ENCODE measurements at regions not wholly inside any gene's neighbourhood (a gene's known extent, or its start where the extent isn't known, plus 50 kb on each side); places are given as distances from the start of the nearest gene placed in this dataset.

DNA sequence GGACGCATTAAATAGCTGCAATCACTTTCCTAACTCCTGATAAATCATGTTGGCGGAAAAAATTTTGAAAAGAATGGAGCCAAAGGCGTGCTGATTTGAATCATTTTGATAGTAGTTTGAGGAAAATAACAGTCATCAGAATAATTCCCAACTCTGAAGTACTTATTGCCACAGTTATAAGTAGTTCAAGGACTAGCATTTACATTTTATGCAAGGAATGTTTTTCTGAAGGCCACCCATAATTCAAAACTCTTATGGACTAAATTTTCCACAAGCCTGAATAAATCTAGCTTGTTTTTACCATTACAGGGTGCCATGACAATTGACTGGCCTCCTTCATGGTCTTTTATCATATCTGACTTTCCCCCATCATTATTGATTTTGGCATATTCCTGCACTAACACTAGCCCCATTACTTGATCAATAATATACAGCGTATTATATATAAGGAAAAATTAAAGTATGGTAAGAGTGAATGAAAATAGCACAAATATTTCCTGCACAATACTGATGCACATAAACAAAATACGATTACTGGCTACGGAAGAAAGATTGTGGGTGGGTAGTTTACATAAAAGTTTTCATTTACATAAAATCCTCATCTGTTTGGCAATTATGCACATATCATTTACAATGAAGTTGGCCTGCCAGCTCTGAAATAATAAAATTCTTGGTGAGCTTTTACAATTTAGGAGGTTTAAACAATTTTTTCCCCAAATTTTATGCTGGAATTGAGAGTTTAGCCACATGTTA lies 334.6 kb downstream of the ARL6IP6 start:
- DNase-seq (ENCODE audit: low read depth, low spot score): no peak
- no peak overlapping the region for H3K27ac ChIP-seq

GRCh38 chr2:153047220-153047619 lies 328.8 kb downstream of the ARL6IP6 start:
- DNase-seq (ENCODE audit: low read depth, low spot score): no peak
- H3K27ac ChIP-seq: no peak overlapping the region

DNA sequence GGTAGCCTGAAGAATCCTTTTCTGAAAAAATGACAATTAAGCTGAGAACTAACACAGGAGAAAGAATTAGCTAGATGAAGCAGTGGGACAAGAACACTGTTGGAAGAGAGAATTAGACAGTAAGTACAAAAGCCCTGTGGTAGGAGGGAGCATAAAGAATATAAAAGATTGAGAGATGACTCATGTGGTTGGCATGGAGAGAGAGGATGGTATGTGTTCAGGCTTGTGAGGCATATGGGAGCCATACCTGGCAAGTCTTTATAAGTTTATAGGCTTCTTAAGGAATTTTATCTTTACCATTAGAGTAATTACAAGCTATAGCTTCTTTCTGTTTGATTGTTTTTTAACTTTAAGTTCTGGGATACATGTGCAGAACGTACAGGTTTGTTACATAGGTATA lies 325.0 kb downstream of the ARL6IP6 start:
- H3K27ac ChIP-seq: no peak overlapping the region
- DNase-seq (ENCODE audit: low read depth, low spot score): peak; percentile 45

- DNase-seq (ENCODE audit: low read depth, low spot score): no peak
These were observed 310.2 kb downstream of the ARL6IP6 start for GRCh38 chr2:153028626-153029025.

GRCh38 chr2:153027533-153027932 lies 309.1 kb downstream of the ARL6IP6 start:
- H3K27ac ChIP-seq: no peak overlapping the region
- DNase-seq (ENCODE audit: low read depth, low spot score): no peak

More at GRCh38 chr2:153028626-153029025, 310.2 kb downstream of the ARL6IP6 start:
- H3K27ac ChIP-seq: no peak overlapping the region

GRCh38 chr2:153020201-153020600 lies 301.8 kb downstream of the ARL6IP6 start:
- DNase-seq (ENCODE audit: low read depth, low spot score): no peak

GRCh38 chr2:153005071-153005730 lies 286.8 kb downstream of the ARL6IP6 start:
- DNase-seq (ENCODE audit: low read depth, low spot score): no peak
- H3K27ac ChIP-seq: no peak overlapping the region

More at GRCh38 chr2:153020201-153020600, 301.8 kb downstream of the ARL6IP6 start:
- H3K27ac ChIP-seq: no peak overlapping the region

GRCh38 chr2:153004627-153005026 lies 286.2 kb downstream of the ARL6IP6 start:
- H3K27ac ChIP-seq: no peak overlapping the region
- no peak for DNase-seq (ENCODE audit: low read depth, low spot score)

GRCh38 chr2:152974146-152974545 lies 255.7 kb downstream of the ARL6IP6 start:
- H3K27ac ChIP-seq: no peak overlapping the region
- no peak for DNase-seq (ENCODE audit: low read depth, low spot score)

DNA sequence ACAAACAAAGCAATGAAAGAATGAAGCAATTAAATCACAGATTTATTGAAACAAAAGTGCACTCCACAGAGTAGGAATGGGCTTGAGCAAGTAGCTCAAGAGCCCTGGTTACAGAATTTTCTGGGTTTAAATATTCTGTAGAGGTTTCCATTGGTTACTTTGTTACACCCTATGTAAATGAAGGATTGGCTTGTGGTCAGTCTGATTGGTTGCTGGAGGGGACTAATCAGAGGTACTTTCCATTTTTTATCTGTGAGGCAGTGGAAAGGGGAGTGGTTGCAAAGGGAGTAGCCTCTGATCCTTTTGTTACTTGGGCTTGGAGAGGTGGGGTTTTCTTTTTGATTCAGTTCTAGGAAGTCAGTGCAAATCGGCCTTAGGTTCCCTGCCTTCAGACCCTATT lies 253.3 kb downstream of the ARL6IP6 start:
- DNase-seq (ENCODE audit: low read depth, low spot score): no peak
- H3K27ac ChIP-seq: no peak overlapping the region

DNA sequence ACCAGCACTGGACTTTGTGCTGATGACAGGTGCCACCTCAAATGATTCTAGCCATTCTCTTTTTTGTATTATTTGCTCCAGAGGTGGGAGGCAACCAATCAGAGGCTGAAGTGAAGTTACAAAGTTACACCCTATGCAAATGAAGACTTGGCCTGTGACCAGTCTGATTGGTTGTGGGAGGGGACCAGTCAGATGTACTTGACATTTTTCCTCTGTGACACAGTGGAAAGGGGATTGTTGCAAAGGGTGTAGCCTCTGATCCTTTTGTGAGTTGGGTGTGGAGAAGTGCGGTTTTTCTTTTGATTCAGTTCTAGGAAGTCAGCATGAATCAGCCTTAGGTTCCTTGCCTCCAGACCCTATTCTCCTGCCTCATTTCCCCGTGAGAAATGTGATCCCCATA lies 244.0 kb downstream of the ARL6IP6 start:
- peak overlapping the region; percentile 60 for H3K27ac ChIP-seq
- DNase-seq (ENCODE audit: low read depth, low spot score): peak; percentile 58

DNA sequence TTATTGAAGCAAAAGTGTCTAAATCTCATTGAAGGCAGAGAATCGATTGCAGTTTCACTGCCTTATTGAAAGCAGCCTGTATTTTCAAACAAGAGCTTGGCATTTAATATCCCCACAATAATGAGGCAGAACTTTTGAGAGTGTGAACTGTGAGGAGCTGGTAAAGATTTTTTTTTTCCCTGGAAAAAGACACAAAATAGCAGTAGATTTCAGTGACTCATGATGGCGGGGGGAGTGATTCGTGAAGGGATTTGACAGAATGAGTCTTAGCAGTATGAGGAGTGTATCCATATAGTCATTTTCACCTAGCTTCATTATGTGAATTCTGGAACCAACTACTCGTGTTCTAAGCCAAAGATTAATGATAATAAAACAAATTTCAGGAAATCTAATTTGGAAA lies 242.9 kb downstream of the ARL6IP6 start:
- H3K27ac ChIP-seq: no peak overlapping the region
- DNase-seq (ENCODE audit: low read depth, low spot score): no peak

GRCh38 chr2:152950126-152950525 lies 231.7 kb downstream of the ARL6IP6 start:
- no peak for DNase-seq (ENCODE audit: low read depth, low spot score)
- H3K27ac ChIP-seq: no peak overlapping the region

DNA sequence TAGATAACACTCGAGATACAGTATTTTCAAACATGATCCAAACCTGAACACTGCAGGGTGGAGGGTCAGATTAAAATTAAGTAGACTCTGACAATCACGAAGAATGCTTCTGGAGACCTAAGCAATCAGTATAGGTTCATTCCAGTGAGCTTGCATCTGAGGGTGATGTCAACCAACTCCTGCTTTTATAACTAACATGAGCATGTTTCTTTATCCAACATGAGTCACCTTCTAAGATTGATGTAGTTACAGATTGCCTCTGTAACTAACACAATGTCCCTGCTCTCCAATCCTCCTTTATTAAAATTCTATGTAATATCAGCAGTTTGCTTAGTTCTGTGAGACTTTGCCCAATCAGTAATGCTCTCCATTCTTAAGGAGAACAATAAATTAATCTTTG lies 225.7 kb downstream of the ARL6IP6 start:
- DNase-seq (ENCODE audit: low read depth, low spot score): no peak

GRCh38 chr2:152942940-152943440 lies 224.6 kb downstream of the ARL6IP6 start:
- no peak overlapping the region for H3K27ac ChIP-seq
- no peak for DNase-seq (ENCODE audit: low read depth, low spot score)

More for the DNA sequence above, 225.7 kb downstream of the ARL6IP6 start:
- no peak overlapping the region for H3K27ac ChIP-seq

- no peak for DNase-seq (ENCODE audit: low read depth, low spot score)
- no peak overlapping the region for H3K27ac ChIP-seq
These were observed 212.1 kb downstream of the ARL6IP6 start for GRCh38 chr2:152930501-152930900.

DNA sequence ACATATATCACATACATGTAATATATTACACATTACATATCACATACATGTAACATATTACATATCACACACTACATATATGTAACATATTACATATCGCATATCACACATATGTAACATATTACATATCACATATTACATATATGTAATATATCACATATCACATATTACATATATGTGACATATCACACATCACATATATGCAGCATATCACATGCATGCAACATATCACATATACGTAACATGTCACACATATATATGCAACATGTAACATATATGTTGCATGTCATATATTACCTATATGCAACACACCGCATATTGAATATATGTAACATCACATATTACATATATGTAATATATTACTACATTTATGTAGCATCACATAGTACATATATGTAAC lies 211.2 kb downstream of the ARL6IP6 start:
- no peak for DNase-seq (ENCODE audit: low read depth, low spot score)

DNA sequence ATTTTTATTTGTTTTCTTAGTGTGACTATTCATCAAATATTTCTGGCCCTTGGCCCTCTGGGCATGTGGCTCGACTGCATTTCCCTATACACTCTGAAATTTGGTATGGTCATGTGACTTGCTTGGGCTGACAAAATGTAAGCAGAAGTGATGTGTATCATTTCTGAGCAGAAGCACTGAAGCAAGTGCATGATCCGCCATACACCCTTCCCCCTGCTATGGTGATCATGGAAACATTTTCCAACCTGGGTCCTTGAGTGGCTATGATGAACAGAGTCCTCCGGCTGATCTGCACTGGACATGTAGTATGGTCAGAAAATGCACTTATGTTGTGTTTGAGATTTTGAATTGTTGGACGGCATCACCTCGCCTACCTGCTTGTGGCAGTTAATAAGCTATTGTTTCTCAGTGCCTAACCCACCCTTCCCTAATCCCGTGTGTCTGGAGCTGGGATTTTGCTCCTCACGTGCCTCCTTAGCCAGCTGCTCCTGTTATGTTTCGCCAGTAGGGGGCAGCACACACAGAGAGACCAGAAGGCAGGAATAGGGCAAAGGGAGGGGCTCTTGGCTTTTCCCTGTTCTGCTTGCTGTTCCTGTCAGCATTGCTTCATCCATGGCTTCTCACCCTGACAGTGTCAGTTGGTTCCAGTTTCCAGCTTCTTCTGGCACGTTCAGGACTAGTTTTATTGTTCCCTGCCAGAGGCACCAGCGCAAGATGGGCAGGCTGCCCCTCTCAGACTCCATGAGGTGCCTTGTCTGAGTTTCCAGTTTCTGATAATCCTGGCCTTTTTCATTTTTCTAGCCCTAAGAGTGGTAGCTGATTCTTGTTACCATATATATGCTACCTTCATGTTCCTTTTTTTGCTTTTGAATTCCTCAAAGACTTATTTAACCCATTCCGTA lies 207.4 kb downstream of the ARL6IP6 start:
- DNase-seq (ENCODE audit: low read depth, low spot score): peak; percentile 45
- no peak overlapping the region for H3K27ac ChIP-seq

More for the DNA sequence above, 211.2 kb downstream of the ARL6IP6 start:
- no peak overlapping the region for H3K27ac ChIP-seq

GRCh38 chr2:152924722-152925121 lies 206.3 kb downstream of the ARL6IP6 start:
- peak; percentile 73 for DNase-seq (ENCODE audit: low read depth, low spot score)

GRCh38 chr2:152924219-152924618 lies 205.8 kb downstream of the ARL6IP6 start:
- no peak for DNase-seq (ENCODE audit: low read depth, low spot score)
- H3K27ac ChIP-seq: peak overlapping the region; percentile 41

More at GRCh38 chr2:152924722-152925121, 206.3 kb downstream of the ARL6IP6 start:
- peak overlapping the region; percentile 41 for H3K27ac ChIP-seq

All from epithelial cell of prostate (primary cell).